ENCODE measurements at regions not wholly inside any gene's neighbourhood (a gene's known extent, or its start where the extent isn't known, plus 50 kb on each side); places are given as distances from the start of the nearest gene placed in this dataset.
"Not testable (repeated sequence)": the region's sequence is repeated elsewhere in the genome, so short reads cannot be mapped to it uniquely, and the experiment has no call there.

DNA sequence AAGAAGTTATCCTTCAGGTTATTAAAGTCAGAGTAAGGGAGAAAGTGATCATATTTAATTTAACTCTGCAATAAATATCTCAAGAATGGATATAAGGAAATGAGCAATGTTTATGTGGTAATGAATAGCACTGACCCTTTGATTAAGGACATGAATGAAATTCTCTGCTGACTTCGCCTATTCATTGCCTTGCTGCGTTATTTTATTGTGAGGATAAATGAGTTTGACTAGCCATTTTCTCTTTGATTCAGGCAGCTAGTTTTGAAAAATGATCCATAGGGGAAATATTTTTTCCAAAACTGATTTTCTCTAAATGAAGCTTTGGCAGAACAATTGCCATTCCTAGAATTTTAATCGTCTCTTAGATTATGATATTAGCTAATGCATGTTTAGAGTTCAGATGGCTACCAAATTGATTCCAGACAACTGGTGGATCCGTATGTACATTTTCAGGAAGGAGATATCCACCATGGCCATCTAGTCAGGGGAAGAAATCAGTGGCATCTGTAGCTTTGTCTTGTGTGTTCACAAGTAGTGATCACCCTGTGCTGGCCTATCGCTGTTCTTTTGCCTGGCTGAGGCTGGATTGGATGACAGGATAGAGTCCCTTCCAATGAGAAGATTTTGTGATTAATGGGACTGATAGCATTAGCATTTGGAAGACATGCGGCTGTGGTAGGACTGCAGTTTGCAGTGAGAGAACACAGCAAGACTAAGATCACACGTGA, 302.3 kb upstream of the RGS6 start:
- Mint-ChIP-seq H3K4me3 (ENCODE audit: unreplicated experiment) (no peak overlapping the region), H3K36me3 (ENCODE audit: low read depth) (peaks cover 28% of the 10 kb centered on the region), H3K9me3 (ENCODE audit: low read depth) (peaks cover 9% of the 10 kb centered on the region), H3K4me1 (ENCODE audit: low read depth) (peaks cover 25% of the 10 kb centered on the region), H3K27me3 (ENCODE audit: low read depth) (no peaks in the 10 kb centered on the region), H3K27ac (ENCODE audit: unreplicated experiment) (no peak overlapping the region)
- TF ChIP-seq, protein P1, sequence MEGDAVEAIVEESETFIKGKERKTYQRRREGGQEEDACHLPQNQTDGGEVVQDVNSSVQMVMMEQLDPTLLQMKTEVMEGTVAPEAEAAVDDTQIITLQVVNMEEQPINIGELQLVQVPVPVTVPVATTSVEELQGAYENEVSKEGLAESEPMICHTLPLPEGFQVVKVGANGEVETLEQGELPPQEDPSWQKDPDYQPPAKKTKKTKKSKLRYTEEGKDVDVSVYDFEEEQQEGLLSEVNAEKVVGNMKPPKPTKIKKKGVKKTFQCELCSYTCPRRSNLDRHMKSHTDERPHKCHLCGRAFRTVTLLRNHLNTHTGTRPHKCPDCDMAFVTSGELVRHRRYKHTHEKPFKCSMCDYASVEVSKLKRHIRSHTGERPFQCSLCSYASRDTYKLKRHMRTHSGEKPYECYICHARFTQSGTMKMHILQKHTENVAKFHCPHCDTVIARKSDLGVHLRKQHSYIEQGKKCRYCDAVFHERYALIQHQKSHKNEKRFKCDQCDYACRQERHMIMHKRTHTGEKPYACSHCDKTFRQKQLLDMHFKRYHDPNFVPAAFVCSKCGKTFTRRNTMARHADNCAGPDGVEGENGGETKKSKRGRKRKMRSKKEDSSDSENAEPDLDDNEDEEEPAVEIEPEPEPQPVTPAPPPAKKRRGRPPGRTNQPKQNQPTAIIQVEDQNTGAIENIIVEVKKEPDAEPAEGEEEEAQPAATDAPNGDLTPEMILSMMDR (IDR thresholded peaks at IDR 0.05), result no peak
- DNase-seq (ENCODE audit: low spot score), result no peak

DNA sequence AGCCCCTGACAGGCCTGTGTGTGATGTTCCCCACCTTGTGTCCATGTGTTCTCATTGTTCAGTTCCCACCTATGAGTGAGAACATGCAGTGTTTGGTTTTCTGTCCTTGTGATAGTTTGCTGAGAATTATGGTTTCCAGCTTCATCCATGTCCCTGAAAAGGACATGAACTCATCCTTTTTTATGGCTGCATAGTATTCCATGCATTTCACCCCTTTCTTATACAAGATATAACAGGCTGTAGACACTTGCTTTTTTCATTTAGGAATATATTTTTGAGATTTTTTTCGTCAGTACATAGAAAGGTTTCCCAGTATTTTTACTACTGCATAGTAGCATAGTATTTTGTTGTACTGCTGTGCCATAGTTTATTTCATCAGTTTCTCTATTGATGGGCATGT, 301.2 kb upstream of the RGS6 start:
- H3K4me3 Mint-ChIP-seq (ENCODE audit: unreplicated experiment); H3K9me3 Mint-ChIP-seq (ENCODE audit: low read depth); DNase-seq (ENCODE audit: low spot score); H3K27me3 Mint-ChIP-seq (ENCODE audit: low read depth); H3K27ac Mint-ChIP-seq (ENCODE audit: unreplicated experiment): not testable (repeated sequence)
- Mint-ChIP-seq H3K4me1 (ENCODE audit: low read depth) (peaks cover 34% of the 10 kb centered on the region), H3K36me3 (ENCODE audit: low read depth) (peaks cover 28% of the 10 kb centered on the region)

DNA sequence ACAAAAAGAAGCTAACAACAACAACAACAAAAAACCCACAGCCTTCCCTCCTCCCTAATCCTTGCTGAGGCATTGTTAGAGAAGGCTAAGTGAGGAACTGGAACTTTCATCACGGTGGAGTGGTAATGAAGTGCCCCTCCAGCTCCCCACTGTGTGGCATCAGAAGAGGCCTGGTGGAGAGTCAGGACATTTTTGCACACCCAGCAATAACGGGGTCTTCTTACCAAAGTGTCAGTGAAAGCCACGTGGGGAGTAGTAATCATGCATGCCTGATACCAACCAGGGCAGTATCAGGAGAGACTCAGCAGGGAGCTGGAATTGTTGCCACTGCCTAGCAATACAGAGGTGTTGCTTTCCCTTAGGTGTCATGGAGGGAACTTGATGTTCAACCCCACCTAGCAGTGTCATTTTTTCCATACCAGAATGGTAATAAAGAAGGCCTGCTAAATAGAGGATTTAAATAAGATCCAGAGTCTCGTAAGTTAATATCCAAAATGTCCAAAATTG, 299.7 kb upstream of the RGS6 start:
- no peaks in the 10 kb centered on the region for H3K27me3 Mint-ChIP-seq (ENCODE audit: low read depth)
- TF ChIP-seq, protein P1 (IDR thresholded peaks at IDR 0.05), result no peak
- no peak overlapping the region for H3K4me3 Mint-ChIP-seq (ENCODE audit: unreplicated experiment)
- no peak for DNase-seq (ENCODE audit: low spot score)
- no peak overlapping the region for H3K27ac Mint-ChIP-seq (ENCODE audit: unreplicated experiment)
- peaks cover 9% of the 10 kb centered on the region for H3K9me3 Mint-ChIP-seq (ENCODE audit: low read depth)
- peaks cover 31% of the 10 kb centered on the region for H3K36me3 Mint-ChIP-seq (ENCODE audit: low read depth)
- peaks cover 42% of the 10 kb centered on the region for H3K4me1 Mint-ChIP-seq (ENCODE audit: low read depth)

DNA sequence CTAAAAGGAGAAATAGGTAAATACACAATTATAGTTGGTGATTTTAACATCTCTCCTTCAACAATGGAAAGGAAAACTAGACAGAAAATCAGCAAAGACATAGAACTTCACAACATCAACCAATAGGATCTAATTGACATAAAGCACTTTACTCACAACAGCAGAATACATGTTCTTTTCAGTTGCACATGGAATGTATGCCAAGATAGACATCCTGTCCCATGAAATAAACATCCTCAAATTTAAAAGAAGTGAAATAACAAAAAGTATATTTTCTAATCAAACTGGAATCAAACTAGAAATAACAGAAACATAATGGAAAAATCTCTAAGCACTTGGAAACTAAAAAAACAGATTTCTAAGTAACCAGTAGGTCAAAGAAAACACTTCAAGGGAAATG, 296.2 kb upstream of the RGS6 start:
- peaks cover 48% of the 10 kb centered on the region for H3K4me1 Mint-ChIP-seq (ENCODE audit: low read depth)
- H3K9me3 Mint-ChIP-seq (ENCODE audit: low read depth), result peaks cover 6% of the 10 kb centered on the region
- peak overlapping the region; percentile 43 for H3K27ac Mint-ChIP-seq (ENCODE audit: unreplicated experiment)

DNA sequence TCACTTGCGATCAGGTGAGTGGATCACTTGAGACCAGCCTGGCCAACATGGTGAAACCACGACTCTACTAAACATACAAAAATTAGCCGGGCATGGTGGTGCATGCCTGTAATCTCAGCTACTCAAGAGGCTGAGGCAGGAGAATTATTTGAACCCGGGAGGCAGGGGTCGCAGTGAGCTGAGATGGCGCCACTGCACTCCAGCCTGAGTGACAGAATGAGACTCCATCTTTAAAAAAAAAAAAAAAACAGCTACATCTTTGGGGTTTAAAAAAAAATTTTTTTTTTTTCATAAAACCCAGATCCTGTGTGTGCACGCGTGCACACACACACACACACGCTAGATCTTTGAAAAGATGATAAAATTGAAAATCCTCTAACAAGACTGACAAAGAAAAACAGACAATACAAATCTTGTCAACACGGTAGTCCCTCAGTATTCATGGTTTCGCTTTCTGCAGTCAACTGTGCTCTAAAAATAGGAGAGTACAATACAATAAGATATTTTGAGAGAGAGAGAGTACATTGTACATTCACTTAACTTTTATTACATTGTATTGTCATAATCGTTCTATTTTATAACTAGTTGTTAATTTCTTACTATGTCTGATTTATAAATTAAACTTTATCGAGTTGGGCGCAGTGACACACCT, 295.3 kb upstream of the RGS6 start:
- peak overlapping the region; percentile 38 for H3K27ac Mint-ChIP-seq (ENCODE audit: unreplicated experiment)
- TF ChIP-seq, protein P1 (IDR thresholded peaks at IDR 0.05), result no peak
- peaks cover 7% of the 10 kb centered on the region for H3K9me3 Mint-ChIP-seq (ENCODE audit: low read depth)
- no peaks in the 10 kb centered on the region for H3K27me3 Mint-ChIP-seq (ENCODE audit: low read depth)
- peaks cover 27% of the 10 kb centered on the region for H3K36me3 Mint-ChIP-seq (ENCODE audit: low read depth)
- H3K4me3 Mint-ChIP-seq (ENCODE audit: unreplicated experiment), result no peak overlapping the region
- peaks cover 48% of the 10 kb centered on the region for H3K4me1 Mint-ChIP-seq (ENCODE audit: low read depth)
- DNase-seq (ENCODE audit: low spot score), result no peak

More for the DNA sequence above, 296.2 kb upstream of the RGS6 start:
- H3K4me3 Mint-ChIP-seq (ENCODE audit: unreplicated experiment), result no peak overlapping the region
- no peaks in the 10 kb centered on the region for H3K27me3 Mint-ChIP-seq (ENCODE audit: low read depth)
- peaks cover 25% of the 10 kb centered on the region for H3K36me3 Mint-ChIP-seq (ENCODE audit: low read depth)
- TF ChIP-seq, protein P1 (IDR thresholded peaks at IDR 0.05), result no peak
- DNase-seq (ENCODE audit: low spot score), result no peak
